ENCODE measurements at regions not wholly inside any gene's neighbourhood (a gene's known extent, or its start where the extent isn't known, plus 50 kb on each side); places are given as distances from the start of the nearest gene placed in this dataset.

DNA sequence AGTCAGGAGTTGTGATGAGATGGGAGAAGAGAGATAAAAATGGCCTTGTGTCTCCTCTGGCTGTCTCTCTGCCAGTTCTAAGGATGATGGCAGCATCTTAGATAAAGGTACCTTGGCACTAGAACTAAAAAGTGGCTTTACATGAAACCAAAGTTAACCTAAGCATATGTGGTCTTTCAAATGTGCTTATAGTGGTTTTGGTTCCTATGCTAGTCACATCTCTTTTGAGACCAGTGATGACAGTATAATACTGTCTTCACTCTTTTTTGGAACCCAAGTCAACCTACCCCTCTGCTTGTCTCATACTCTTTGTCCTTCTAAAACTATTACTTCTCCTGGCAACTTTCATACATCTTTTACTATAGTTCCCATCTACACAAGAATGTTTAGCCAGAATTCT lies 142.2 kb upstream of the SATB1 start:
- no peak for DNase-seq (ENCODE audit: low read depth)
- H3K4me3 ChIP-seq (ENCODE audit: low read depth, low read length) = no peak overlapping the region
- TF ChIP-seq, protein P1, sequence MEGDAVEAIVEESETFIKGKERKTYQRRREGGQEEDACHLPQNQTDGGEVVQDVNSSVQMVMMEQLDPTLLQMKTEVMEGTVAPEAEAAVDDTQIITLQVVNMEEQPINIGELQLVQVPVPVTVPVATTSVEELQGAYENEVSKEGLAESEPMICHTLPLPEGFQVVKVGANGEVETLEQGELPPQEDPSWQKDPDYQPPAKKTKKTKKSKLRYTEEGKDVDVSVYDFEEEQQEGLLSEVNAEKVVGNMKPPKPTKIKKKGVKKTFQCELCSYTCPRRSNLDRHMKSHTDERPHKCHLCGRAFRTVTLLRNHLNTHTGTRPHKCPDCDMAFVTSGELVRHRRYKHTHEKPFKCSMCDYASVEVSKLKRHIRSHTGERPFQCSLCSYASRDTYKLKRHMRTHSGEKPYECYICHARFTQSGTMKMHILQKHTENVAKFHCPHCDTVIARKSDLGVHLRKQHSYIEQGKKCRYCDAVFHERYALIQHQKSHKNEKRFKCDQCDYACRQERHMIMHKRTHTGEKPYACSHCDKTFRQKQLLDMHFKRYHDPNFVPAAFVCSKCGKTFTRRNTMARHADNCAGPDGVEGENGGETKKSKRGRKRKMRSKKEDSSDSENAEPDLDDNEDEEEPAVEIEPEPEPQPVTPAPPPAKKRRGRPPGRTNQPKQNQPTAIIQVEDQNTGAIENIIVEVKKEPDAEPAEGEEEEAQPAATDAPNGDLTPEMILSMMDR (conservative IDR thresholded peaks at IDR 0.05; ENCODE audit: low read depth, low read length) = no peak

DNA sequence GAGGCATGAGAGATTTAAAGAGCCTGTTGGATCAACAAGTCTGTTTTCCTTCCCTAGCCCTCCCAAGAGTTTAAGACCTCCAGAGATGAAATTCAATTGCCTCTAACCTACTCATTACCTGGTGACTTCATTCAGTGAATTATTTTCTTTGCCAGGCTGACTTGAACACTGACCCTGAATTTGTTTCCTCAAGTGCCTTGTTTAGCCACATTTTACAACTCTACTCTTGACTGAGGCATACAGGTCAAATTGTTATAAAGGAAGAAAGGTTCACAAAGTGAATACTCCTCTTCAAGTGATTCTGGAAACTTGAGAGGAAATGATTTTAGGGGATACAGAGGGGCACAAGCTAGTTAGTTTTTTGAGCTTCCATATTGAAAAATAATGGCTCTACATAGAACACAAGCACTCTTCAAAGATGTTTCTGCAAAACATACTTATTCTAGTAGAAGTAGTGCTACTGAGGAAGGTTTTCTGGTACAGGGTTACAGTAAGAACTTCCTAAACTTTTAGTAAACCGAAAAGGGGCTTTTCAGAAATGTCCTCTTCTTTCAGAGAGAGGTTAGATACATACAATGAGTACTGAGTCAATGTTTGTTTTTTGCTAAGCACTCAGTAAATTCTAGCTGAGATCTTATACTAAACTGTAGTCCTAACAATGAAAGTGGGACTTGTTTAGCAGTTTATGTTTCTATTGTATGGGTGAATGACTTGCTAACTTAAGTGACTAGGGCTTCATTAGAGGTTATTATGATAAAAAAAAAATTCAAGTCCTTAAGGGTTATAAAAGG lies 137.4 kb upstream of the SATB1 start:
- H3K4me3 ChIP-seq (ENCODE audit: low read depth, low read length) = no peak overlapping the region
- DNase-seq (ENCODE audit: low read depth) = no peak
- TF ChIP-seq, protein P1 (conservative IDR thresholded peaks at IDR 0.05; ENCODE audit: low read depth, low read length) = no peak

DNA sequence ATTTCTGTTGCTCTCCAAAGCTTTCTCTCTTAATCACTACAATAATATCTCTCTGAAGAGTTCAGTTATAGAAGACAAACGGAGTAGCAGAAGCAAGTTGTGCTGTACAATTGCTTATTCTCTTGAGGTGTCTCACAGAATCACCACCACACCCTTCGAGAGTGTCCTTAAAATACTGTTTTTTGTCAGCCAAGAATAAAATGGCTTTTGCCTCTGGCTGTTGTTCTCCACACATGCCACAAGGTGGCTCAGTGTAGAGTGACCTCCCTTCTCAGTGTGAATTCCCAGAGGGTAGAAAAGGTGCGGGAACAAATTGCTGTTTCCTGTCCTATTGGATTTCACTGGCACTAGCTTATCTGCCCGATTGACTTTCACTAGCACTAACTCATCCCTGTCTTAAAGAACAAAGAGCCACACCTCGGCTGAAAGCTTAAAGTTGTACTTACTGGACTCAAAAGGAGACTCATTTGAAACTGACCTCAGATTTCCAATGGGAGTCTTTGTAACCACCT lies 134.2 kb upstream of the SATB1 start:
- TF ChIP-seq, protein P1 (conservative IDR thresholded peaks at IDR 0.05; ENCODE audit: low read depth, low read length) = peak; percentile 45
- H3K4me3 ChIP-seq (ENCODE audit: low read depth, low read length) = no peak overlapping the region
- peak; percentile 6 for DNase-seq (ENCODE audit: low read depth)

DNA sequence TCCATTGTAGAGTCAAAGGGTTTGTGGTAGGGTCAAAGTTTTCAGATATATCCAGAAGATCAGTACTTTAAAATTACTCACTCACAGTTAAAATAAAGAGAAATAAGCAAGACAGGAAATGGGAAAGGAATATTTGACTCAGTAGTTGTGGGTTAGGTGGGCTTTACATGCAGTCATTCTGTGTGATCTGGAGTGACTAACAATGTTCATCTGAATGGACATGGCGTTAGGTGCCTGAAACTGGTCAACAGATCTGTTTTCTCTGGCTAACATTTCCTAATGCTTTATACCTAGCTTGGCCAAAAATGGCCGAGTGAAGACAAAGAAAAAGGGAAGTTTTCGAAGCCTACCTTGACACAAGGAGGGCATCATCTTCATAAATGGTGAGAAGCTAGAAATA lies 133.4 kb upstream of the SATB1 start:
- H3K4me3 ChIP-seq (ENCODE audit: low read depth, low read length) = no peak overlapping the region
- no peak for DNase-seq (ENCODE audit: low read depth)
- TF ChIP-seq, protein P1 (conservative IDR thresholded peaks at IDR 0.05; ENCODE audit: low read depth, low read length) = no peak

DNA sequence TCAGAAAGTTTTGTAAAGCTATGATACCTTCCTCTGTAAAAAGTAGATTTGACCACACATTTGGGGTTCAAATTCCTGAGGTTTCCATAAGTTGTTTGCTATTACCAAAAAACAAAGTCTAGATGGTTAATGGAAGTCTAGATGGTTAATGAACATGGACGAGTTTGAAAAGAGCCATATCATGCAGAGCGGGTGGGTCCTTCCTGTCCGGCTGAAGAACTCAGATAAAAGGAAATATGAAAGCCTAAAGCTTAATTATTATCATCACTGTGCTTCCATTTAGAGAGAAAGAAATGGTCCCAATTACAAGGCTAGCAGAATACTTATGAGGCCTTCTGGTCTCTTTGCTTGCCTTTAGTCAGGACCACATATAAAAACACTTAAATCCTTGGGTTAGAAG lies 132.1 kb upstream of the SATB1 start:
- TF ChIP-seq, protein P1 (conservative IDR thresholded peaks at IDR 0.05; ENCODE audit: low read depth, low read length) = no peak
- no peak for DNase-seq (ENCODE audit: low read depth)
- H3K4me3 ChIP-seq (ENCODE audit: low read depth, low read length) = no peak overlapping the region

DNA sequence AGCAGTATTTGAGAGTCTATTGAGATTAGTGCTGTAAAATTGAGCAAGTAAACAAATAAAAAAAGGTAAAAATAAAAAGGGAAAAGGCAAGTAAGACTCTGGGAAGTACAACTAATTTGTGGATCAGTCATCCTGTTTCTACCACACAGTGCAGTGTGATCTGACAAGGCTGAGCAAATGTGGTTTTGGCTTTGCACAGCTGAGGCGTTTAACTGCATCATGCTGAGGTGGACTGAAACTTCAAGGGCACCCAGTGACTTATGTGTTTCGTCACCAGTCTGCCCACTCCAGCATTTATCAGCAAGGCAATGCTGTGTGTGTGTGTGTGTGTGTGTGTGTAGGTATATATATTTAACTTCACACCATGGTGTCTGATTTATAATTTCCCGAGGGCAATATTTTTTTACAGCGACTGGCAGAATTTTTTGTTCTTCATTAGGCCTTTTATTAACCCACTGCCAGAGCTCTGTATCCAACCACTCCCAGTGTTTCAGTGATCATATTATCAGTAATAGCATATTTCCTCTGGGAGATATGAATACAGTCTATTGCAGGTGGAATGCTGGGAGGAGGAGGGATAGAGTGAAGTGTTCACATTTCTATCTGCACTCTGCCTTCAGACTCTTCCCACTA lies 131.5 kb upstream of the SATB1 start:
- no peak for DNase-seq (ENCODE audit: low read depth)
- TF ChIP-seq, protein P1 (conservative IDR thresholded peaks at IDR 0.05; ENCODE audit: low read depth, low read length) = no peak
- H3K4me3 ChIP-seq (ENCODE audit: low read depth, low read length) = no peak overlapping the region

All from choroid plexus epithelial cell (primary cell).